WI38 (cell line): ENCODE measurements at regions not wholly inside any gene's neighbourhood (a gene's known extent, or its start where the extent isn't known, plus 50 kb on each side); places are given as distances from the start of the nearest gene placed in this dataset.

Experiments
- H3K4me3 ChIP-seq: 2 replicates; pipeline ENCODE4 v1.5.1; 2011; ENCODE audit warnings: low read depth, mild to moderate bottlenecking, control low read depth, low read length
- TF ChIP-seq, protein P1 (sequence below): IDR thresholded peaks from 2 replicates; pipeline ENCODE4 v1.5.1; 2012; ENCODE audit warnings: low read depth, mild to moderate bottlenecking, control low read depth, low read length

DNA sequence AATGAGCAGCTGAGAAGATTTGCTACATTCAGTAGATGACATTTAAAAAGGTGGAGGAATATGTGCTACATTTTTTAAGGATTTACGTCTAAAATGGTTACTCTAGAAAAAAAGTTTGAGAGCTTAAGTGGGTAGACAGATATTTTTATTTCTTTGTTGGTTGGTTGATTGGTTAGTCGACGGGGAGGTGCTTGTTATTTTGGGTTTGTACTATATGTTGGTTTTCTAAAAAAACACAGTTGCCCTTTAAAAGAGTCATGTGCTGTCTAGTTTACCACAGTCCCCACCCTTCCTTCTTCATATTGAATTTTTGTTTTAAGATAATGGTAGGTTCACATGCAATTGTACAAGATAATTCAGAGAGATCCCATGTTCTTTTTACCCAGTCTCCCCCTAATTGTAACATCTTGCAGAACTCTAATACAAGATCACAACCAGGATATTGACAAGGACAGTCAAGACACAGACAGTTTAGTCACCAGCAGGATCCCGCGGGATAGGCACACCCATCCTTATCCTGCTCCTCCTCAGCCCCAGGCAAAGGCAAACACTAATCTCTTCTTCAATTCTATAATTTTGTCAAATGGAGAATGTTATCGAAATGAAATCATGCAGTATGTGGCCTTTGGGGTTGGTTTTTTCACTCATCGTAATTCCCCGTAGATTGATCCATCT is 171.4 kb downstream of the FOXO1 start:
- TF ChIP-seq, protein P1, sequence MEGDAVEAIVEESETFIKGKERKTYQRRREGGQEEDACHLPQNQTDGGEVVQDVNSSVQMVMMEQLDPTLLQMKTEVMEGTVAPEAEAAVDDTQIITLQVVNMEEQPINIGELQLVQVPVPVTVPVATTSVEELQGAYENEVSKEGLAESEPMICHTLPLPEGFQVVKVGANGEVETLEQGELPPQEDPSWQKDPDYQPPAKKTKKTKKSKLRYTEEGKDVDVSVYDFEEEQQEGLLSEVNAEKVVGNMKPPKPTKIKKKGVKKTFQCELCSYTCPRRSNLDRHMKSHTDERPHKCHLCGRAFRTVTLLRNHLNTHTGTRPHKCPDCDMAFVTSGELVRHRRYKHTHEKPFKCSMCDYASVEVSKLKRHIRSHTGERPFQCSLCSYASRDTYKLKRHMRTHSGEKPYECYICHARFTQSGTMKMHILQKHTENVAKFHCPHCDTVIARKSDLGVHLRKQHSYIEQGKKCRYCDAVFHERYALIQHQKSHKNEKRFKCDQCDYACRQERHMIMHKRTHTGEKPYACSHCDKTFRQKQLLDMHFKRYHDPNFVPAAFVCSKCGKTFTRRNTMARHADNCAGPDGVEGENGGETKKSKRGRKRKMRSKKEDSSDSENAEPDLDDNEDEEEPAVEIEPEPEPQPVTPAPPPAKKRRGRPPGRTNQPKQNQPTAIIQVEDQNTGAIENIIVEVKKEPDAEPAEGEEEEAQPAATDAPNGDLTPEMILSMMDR = no peak
- H3K4me3 ChIP-seq = no peak overlapping the region

- TF ChIP-seq, protein P1 = no peak
- no peak overlapping the region for H3K4me3 ChIP-seq
Observed at GRCh38 chr13:40495621-40496001, 170.8 kb downstream of the FOXO1 start.

- no peak overlapping the region for H3K4me3 ChIP-seq
- TF ChIP-seq, protein P1 = no peak
Observed at GRCh38 chr13:40496035-40496810, 170.2 kb downstream of the FOXO1 start.

- TF ChIP-seq, protein P1 = no peak
Observed at GRCh38 chr13:40498461-40498860, 168.0 kb downstream of the FOXO1 start.

DNA sequence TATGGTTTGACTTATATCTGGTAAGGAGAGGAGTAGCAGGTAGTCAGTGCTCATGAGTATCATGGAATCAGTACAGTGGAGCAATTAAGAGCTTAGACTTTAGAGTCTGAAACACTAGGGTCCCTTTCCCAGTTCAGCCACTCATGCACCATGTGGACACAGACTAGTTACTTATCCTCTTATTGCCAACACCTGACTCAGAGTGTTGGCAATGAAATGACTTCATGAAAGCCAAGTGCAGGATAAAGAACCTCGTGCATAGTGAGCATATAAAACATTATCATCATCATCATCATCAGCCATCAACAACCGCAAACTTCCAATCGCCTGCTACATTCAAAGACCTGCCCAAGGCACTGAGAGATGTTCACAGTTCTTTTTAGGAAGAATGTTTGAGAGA is 164.2 kb downstream of the FOXO1 start:
- TF ChIP-seq, protein P1 = no peak
- H3K4me3 ChIP-seq = no peak overlapping the region

More at GRCh38 chr13:40498461-40498860, 168.0 kb downstream of the FOXO1 start:
- no peak overlapping the region for H3K4me3 ChIP-seq

- no peak overlapping the region for H3K4me3 ChIP-seq
- TF ChIP-seq, protein P1 = no peak
Observed at GRCh38 chr13:40503011-40503410, 163.4 kb downstream of the FOXO1 start.

DNA sequence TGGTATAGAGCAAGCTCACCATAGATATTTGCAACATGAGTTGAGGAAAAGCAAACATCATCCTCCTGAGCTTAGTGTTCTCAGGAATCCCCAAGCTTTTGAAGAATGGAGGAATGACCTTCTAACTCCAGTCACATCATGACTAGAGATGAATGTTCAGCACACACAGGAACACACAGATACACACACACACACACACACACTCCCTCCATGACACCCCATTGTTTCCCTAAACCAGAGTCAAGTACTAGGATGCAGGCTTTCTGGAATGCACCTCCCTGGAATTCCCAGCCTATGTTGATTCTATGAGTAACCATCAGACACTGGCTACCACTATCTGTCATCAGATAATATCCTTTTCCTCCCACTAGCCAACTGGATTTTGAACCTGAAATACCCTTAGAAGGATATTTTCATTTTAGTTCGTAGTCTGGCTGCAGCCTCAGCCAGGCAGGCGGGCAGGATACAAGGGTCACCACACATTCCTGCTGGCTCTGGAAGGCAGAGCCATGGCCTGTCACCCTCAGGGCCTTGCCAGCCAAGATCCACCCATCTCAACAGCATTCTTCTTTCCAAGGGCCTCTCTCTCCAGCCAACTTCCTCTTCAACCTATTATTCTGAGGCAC is 162.4 kb downstream of the FOXO1 start:
- TF ChIP-seq, protein P1 = no peak
- H3K4me3 ChIP-seq = no peak overlapping the region
